GM12873 (cell line): ENCODE measurements at regions not wholly inside any gene's neighbourhood (a gene's known extent, or its start where the extent isn't known, plus 50 kb on each side); places are given as distances from the start of the nearest gene placed in this dataset.

Source experiments
- CTCF ChIP-seq: IDR thresholded peaks from 2 replicates; pipeline ENCODE4 v1.5.1; 2012; ENCODE audit warnings: low read depth, mild to moderate bottlenecking, moderate library complexity, low read length, control low read depth; ENCODE audit not compliant: insufficient read depth; ENCODE audit errors: missing control alignments

GRCh38 chr5:59992206-59992605 lies 98.7 kb upstream of the PDE4D start:
- no peak for TF ChIP-seq CTCF

GRCh38 chr5:59988396-59988795 lies 94.9 kb upstream of the PDE4D start:
- no peak for TF ChIP-seq CTCF

- no peak for TF ChIP-seq CTCF
Measured at GRCh38 chr5:59976342-59976741, 82.8 kb upstream of the PDE4D start.

GRCh38 chr5:59972043-59972442 lies 78.5 kb upstream of the PDE4D start:
- TF ChIP-seq CTCF, result no peak

- no peak for TF ChIP-seq CTCF
Measured at GRCh38 chr5:59959330-59959729, 65.8 kb upstream of the PDE4D start.

- TF ChIP-seq CTCF, result no peak
Measured at GRCh38 chr5:59956130-59956783, 62.7 kb upstream of the PDE4D start.

- TF ChIP-seq CTCF, result no peak
Measured at GRCh38 chr5:59955241-59955640, 61.7 kb upstream of the PDE4D start.
